HepG2 (cell line): ENCODE measurements at regions not wholly inside any gene's neighbourhood (a gene's known extent, or its start where the extent isn't known, plus 50 kb on each side); places are given as distances from the start of the nearest gene placed in this dataset.

Experiments
- ATAC-seq: fragments of 200-7000 bp; cut with Tn5 transposase; 3 replicates; pipeline ENCODE4 v1.9.1; 2020; ENCODE audit warnings: mild to moderate bottlenecking, moderate library complexity
- BruUV-seq: library from RNA; stranded (reverse); fragments of 400-500 nt; replicated peaks from 2 replicates; lab custom pipeline; 2021; lab: Mats Ljungman, UMichigan
- CTCF ChIA-PET: fragments of 300-600 bp; formaldehyde crosslinking; extraction: SDS; loops from one replicate; lab custom pipeline; 2021; ENCODE audit warnings: low total read pairs, inconsistent platforms, low intra/inter-chr PET ratio; lab: Yijun Ruan, JAX
- POLR2A ChIA-PET: fragments of 350-600 bp; sonication (Branson Sonifier 250); formaldehyde crosslinking; loops from one replicate; lab custom pipeline; 2020; ENCODE audit warnings: antibody characterized with exemption, inconsistent platforms; lab: Yijun Ruan, JAX
- DNase-seq: peaks from one replicate; pipeline ENCODE4 v3.0.0-alpha.2; 2015; ENCODE audit warnings: low spot score
- FAIRE-seq: peaks from 3 replicates; lab custom pipeline; 2011; peaks lifted over from hg19 to GRCh38; lab: Jason Lieb, UNC
- H2AFZ ChIP-seq: one replicate; pipeline ENCODE4 v1.6.1; 2011; ENCODE audit warnings: low read length, inconsistent platforms
- H3K27ac ChIP-seq: fragments of 300-600 bp; 3 replicates; pipeline ENCODE4 v1.8.0; 2011; ENCODE audit warnings: mixed run types, mild to moderate bottlenecking, mixed read lengths, low read length, inconsistent platforms; ENCODE audit not compliant: insufficient read depth; ENCODE audit errors: extremely low read length
- H3K27me3 ChIP-seq, 2 experiments: fragments of 200-600 bp in 1 of 2; 2 replicates in 1 of 2; 3 replicates in 1 of 2; pipeline versions ENCODE4 v1.6.0 to v1.8.0; 2011; ENCODE audit warnings: low read length in 2 of 2, mild to moderate bottlenecking in 2 of 2, moderate library complexity in 2 of 2, inconsistent platforms in 1 of 2; ENCODE audit not compliant: insufficient read depth in 2 of 2, control insufficient read depth in 1 of 2
- H3K36me3 ChIP-seq, 2 experiments: fragments of 200-600 bp in 1 of 2; replicated peaks in 1 of 2; 2 replicates in 1 of 2; 3 replicates in 1 of 2; pipeline versions ENCODE4 v1.5.1 to v1.8.0; 2011; ENCODE audit warnings: low read length in 2 of 2, inconsistent platforms in 1 of 2; ENCODE audit not compliant: insufficient read depth in 2 of 2, control insufficient read depth in 1 of 2
- H3K4me1 ChIP-seq: 2 replicates; pipeline ENCODE4 v1.5.1; 2012; ENCODE audit warnings: low read length, inconsistent platforms; ENCODE audit not compliant: insufficient read depth
- H3K4me2 ChIP-seq: 2 replicates; pipeline ENCODE4 v1.6.0; 2011; ENCODE audit warnings: low read depth, low read length, inconsistent platforms
- H3K4me3 ChIP-seq, 3 experiments: fragments of 200-600 bp in 1 of 3; sonication (generic), shearing (Covaris generic) in 1 of 3; replicated peaks in 1 of 3; 2 replicates each; pipeline ENCODE4 v1.5.1; 2011 to 2016; ENCODE audit warnings: low read length in 3 of 3, inconsistent platforms in 2 of 3, low read depth in 2 of 3, mild to moderate bottlenecking in 2 of 3, control low read depth in 1 of 3, mixed read lengths in 1 of 3; ENCODE audit not compliant: insufficient read depth in 1 of 3
- H3K79me2 ChIP-seq: one replicate; pipeline ENCODE4 v1.6.1; 2011; ENCODE audit warnings: low read length, inconsistent platforms; ENCODE audit not compliant: insufficient read depth
- H3K9ac ChIP-seq: 2 replicates; pipeline ENCODE4 v1.6.0; 2011; ENCODE audit warnings: mild to moderate bottlenecking, low read depth, low read length, inconsistent platforms; ENCODE audit not compliant: insufficient read depth
- H3K9me3 ChIP-seq: 2 replicates; pipeline ENCODE4 v1.5.1; 2012; ENCODE audit warnings: mild to moderate bottlenecking, low read length
- H4K20me1 ChIP-seq: 2 replicates; pipeline ENCODE4 v1.6.0; 2011; ENCODE audit warnings: inconsistent platforms, mild to moderate bottlenecking, low read length, moderate library complexity; ENCODE audit not compliant: insufficient read depth
- ATF7-NPFF ChIP-seq: sonication (generic); formaldehyde crosslinking; IDR thresholded peaks from 2 replicates; pipeline ENCODE4 v1.8.1; 2023; ENCODE audit warnings: mild to moderate bottlenecking, low read depth, missing genetic modification reagents, moderate library complexity
- FOXJ3 ChIP-seq: sonication (generic); formaldehyde crosslinking; IDR thresholded peaks from 2 replicates; pipeline ENCODE4 v1.4.0; 2020; ENCODE audit warnings: missing genetic modification reagents, mild to moderate bottlenecking, borderline replicate concordance
- IKZF1 ChIP-seq: fragments of 450-650 bp; IDR thresholded peaks from 2 replicates; pipeline ENCODE4 v1.7.1; 2016
- PAX8 ChIP-seq: sonication (generic); formaldehyde crosslinking; IDR thresholded peaks from 2 replicates; pipeline ENCODE4 v1.8.0; 2022; ENCODE audit warnings: mild to moderate bottlenecking, missing genetic modification reagents, borderline replicate concordance
- PPARG ChIP-seq: conservative IDR thresholded peaks from 2 replicates; pipeline ENCODE4 v1.6.1; 2016; ENCODE audit warnings: missing biosample characterization, missing genetic modification reagents
- TCF7 ChIP-seq: sonication (generic); IDR thresholded peaks from 2 replicates; pipeline ENCODE4 v1.6.1; 2016; ENCODE audit warnings: antibody characterized with exemption, low read depth
- ZNF253 ChIP-seq: sonication (generic); formaldehyde crosslinking; IDR thresholded peaks from 2 replicates; pipeline ENCODE4 v1.8.0; 2022; ENCODE audit warnings: mild to moderate bottlenecking, missing genetic modification reagents, borderline replicate concordance
- ZNF350 ChIP-seq: sonication (generic); formaldehyde crosslinking; IDR thresholded peaks from 2 replicates; pipeline ENCODE4 v1.4.0; 2020; ENCODE audit warnings: mild to moderate bottlenecking, low read depth, missing genetic modification reagents, borderline replicate concordance
- WGBS: methylation state at CpG from one replicate; pipeline ENCODE4 v1.1.6; 2017; ENCODE audit warnings: low lambda C conversion rate; 5-methylcytosine and 5-hydroxymethylcytosine counted together
- in situ Hi-C: cut with HindIII; loops from 2 replicates; pipeline ENCODE4 v1.10.0; 2017; ENCODE audit warnings: low pct_unique_long_range_greater_than_20kb; ENCODE audit not compliant: extremely low pct_ligation_motif_present
- intact Hi-C: fragments of 100-400 bp; cut with micrococcal nuclease; formaldehyde crosslinking; loops from one replicate; pipeline ENCODE4 v1.10.0; 2022; ENCODE audit not compliant: unreplicated experiment
- TF ChIP-seq, protein P1 (sequence below): sonication (generic); formaldehyde crosslinking; IDR thresholded peaks from 2 replicates; pipeline ENCODE4 v1.5.0; 2020; ENCODE audit warnings: mild to moderate bottlenecking, missing genetic modification reagents, borderline replicate concordance

DNA sequence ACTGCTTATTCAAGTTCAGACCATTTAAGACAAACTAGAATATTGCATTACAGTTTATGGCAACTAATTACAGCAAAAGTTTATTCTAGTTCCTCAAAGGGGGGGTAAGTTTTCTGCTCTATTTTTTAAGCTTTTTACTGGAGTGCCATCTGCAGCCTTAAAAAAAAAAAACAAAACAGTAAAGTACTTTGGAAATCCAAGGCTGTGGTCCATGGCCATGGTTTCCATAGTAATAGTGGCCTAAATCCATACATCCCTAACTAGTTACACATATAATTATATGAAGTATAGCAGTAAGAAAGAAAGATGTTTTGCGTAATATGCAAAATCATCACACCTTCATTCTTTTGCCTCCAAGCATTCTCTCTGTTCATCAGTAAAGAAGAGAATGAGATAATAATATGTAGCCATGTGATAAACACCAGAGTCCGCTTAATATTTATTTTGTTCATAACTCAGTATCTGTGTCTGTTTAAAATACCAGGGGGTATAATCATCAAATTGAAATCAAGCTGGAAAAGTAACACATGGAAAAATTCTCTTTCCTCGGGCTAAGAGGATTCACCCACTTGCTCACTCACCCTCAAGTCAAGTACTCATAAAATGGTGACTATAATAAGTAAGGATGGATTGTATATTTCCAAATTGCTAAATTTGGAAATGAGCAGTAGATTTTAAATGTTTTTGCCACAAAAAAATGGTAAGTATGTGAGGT, 301.1 kb upstream of the RND3 start:
- POLR2A ChIA-PET: no interaction called here
- no peak overlapping the region for H3K9ac ChIP-seq
- FAIRE-seq (no peak), ATAC-seq (no peak), DNase-seq (no peak)
- H3K79me2 ChIP-seq: no peaks in the 10 kb centered on the region
- TF ChIP-seq, protein P1, sequence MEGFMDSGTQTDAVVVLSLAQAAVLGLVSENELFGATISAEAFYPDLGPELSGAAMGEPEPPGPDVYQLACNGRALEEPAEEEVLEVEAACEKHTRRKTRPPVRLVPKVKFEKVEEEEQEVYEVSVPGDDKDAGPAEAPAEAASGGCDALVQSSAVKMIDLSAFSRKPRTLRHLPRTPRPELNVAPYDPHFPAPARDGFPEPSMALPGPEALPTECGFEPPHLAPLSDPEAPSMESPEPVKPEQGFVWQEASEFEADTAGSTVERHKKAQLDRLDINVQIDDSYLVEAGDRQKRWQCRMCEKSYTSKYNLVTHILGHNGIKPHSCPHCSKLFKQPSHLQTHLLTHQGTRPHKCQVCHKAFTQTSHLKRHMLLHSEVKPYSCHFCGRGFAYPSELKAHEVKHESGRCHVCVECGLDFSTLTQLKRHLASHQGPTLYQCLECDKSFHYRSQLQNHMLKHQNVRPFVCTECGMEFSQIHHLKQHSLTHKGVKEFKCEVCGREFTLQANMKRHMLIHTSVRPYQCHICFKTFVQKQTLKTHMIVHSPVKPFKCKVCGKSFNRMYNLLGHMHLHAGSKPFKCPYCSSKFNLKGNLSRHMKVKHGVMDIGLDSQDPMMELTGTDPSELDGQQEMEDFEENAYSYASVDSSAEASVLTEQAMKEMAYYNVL: no peak
- TF ChIP-seq IKZF1 (no peak), ZNF253 (no peak), PPARG (CRISPR knock-in tag) (no peak), ATF7-NPFF (CRISPR knock-in tag) (no peak), FOXJ3 (CRISPR knock-in tag) (no peak), PAX8 (CRISPR knock-in tag) (no peak), TCF7 (no peak), ZNF350 (CRISPR knock-in tag) (no peak)
- intact Hi-C loops: no loop called here
- H3K4me3 ChIP-seq: no peak overlapping the region
- no peak overlapping the region for H2AFZ ChIP-seq
- no peak overlapping the region for H3K27ac ChIP-seq
- CTCF ChIA-PET: no interaction called here
- WGBS: 43% methylated on average over 3 of the region's 3 CpGs
- no peaks in the 10 kb centered on the region for H3K9me3 ChIP-seq
- no peak overlapping the region for H3K4me2 ChIP-seq
- no peaks in the 10 kb centered on the region for H4K20me1 ChIP-seq
- in situ Hi-C loops: no loop called here
- no peaks in the 10 kb centered on the region for H3K4me1 ChIP-seq
- H3K27me3 ChIP-seq: no peaks in the 10 kb centered on the region
- BruUV-seq: no TSS peak
- no peaks in the 10 kb centered on the region for H3K36me3 ChIP-seq
